SK-N-SH (cell line): ENCODE measurements at regions not wholly inside any gene's neighbourhood (a gene's known extent, or its start where the extent isn't known, plus 50 kb on each side); places are given as distances from the start of the nearest gene placed in this dataset.

Experiments
- CTCF ChIP-seq: fragments of 200-600 bp; sonication (generic); IDR thresholded peaks from 2 replicates; pipeline ENCODE4 v1.6.1; 2017; ENCODE audit warnings: antibody characterized with exemption, mild to moderate bottlenecking, moderate library complexity
- EZH2phosphoT487 ChIP-seq: fragments of 200-600 bp; sonication (generic); IDR thresholded peaks from 2 replicates; pipeline ENCODE4 v1.6.1; 2017; ENCODE audit warnings: low read depth, mixed run types, mild to moderate bottlenecking, antibody characterized with exemption, moderate library complexity, borderline replicate concordance
- FOXJ3 ChIP-seq: sonication (generic); formaldehyde crosslinking; IDR thresholded peaks from 2 replicates; pipeline ENCODE4 v1.5.1; 2020; ENCODE audit warnings: mild to moderate bottlenecking, missing genetic modification reagents
- MAX ChIP-seq: IDR thresholded peaks from 2 replicates; pipeline ENCODE4 v1.4.0; 2012; ENCODE audit warnings: low read depth
- MXI1 ChIP-seq: IDR thresholded peaks from 2 replicates; pipeline ENCODE4 v1.6.1; 2012; ENCODE audit warnings: mild to moderate bottlenecking, low read depth, low read length, improper control_type of control experiment
- RCOR1 ChIP-seq: fragments of 150-350 bp; IDR thresholded peaks from 2 replicates; pipeline ENCODE4 v1.6.1; 2017; ENCODE audit warnings: antibody characterized with exemption, low read length
- RFX5 ChIP-seq: IDR thresholded peaks from 2 replicates; pipeline ENCODE4 v1.6.1; 2012; ENCODE audit warnings: mild to moderate bottlenecking, improper control_type of control experiment, low read length
- SMC3 ChIP-seq: IDR thresholded peaks from 2 replicates; pipeline ENCODE4 v1.6.1; 2012; ENCODE audit warnings: low read depth, low read length, improper control_type of control experiment
- TAF1 ChIP-seq: IDR thresholded peaks from 2 replicates; pipeline ENCODE4 v1.6.1; 2012; ENCODE audit warnings: low read depth, mild to moderate bottlenecking, low read length, moderate library complexity, borderline replicate concordance
- TF ChIP-seq, protein P1 (sequence below): IDR thresholded peaks from 2 replicates; pipeline ENCODE4 v1.6.1; 2012; ENCODE audit warnings: mild to moderate bottlenecking, low read depth, low read length, moderate library complexity

GRCh38 chr14:71555654-71556559 lies 376.3 kb upstream of the RGS6 start:
- TF ChIP-seq SMC3 (no peak), CTCF (no peak), EZH2phosphoT487 (no peak), MAX (no peak), FOXJ3 (CRISPR knock-in tag) (no peak), TAF1 (no peak), RFX5 (no peak), MXI1 (no peak), RCOR1 (no peak)
- TF ChIP-seq, protein P1, sequence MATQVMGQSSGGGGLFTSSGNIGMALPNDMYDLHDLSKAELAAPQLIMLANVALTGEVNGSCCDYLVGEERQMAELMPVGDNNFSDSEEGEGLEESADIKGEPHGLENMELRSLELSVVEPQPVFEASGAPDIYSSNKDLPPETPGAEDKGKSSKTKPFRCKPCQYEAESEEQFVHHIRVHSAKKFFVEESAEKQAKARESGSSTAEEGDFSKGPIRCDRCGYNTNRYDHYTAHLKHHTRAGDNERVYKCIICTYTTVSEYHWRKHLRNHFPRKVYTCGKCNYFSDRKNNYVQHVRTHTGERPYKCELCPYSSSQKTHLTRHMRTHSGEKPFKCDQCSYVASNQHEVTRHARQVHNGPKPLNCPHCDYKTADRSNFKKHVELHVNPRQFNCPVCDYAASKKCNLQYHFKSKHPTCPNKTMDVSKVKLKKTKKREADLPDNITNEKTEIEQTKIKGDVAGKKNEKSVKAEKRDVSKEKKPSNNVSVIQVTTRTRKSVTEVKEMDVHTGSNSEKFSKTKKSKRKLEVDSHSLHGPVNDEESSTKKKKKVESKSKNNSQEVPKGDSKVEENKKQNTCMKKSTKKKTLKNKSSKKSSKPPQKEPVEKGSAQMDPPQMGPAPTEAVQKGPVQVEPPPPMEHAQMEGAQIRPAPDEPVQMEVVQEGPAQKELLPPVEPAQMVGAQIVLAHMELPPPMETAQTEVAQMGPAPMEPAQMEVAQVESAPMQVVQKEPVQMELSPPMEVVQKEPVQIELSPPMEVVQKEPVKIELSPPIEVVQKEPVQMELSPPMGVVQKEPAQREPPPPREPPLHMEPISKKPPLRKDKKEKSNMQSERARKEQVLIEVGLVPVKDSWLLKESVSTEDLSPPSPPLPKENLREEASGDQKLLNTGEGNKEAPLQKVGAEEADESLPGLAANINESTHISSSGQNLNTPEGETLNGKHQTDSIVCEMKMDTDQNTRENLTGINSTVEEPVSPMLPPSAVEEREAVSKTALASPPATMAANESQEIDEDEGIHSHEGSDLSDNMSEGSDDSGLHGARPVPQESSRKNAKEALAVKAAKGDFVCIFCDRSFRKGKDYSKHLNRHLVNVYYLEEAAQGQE = no peak
